A673 (cell line): ENCODE measurements at regions not wholly inside any gene's neighbourhood (a gene's known extent, or its start where the extent isn't known, plus 50 kb on each side); places are given as distances from the start of the nearest gene placed in this dataset.

Experiments used
- BruUV-seq: library from RNA; stranded (reverse); fragments of 400-500 nt; replicated peaks from 2 replicates; lab custom pipeline; 2021; lab: Mats Ljungman, UMichigan
- CTCF ChIA-PET: fragments of 300-600 bp; sonication (Branson Sonifier 250); formaldehyde crosslinking; loops from one replicate; lab custom pipeline; 2022; ENCODE audit warnings: antibody characterized with exemption; lab: Charles Lee
- POLR2A ChIA-PET: fragments of 300-600 bp; sonication (Branson Sonifier 250); formaldehyde crosslinking; loops from one replicate; lab custom pipeline; 2022; ENCODE audit warnings: antibody characterized with exemption; ENCODE audit not compliant: low non-redundant PET; lab: Charles Lee
- DNase-seq: peaks from one replicate; pipeline ENCODE4 v3.0.0-alpha.2; 2015; ENCODE audit warnings: low spot score
- H3K27ac ChIP-seq: fragments of 200-600 bp; sonication (generic); 2 replicates; pipeline ENCODE4 v1.5.1; 2016; ENCODE audit warnings: mixed run types, low read depth, mild to moderate bottlenecking, mixed read lengths, antibody characterized with exemption, low read length; ENCODE audit not compliant: poor library complexity, severe bottlenecking
- H3K27me3 ChIP-seq: fragments of 200-600 bp; sonication (generic); replicated peaks from 2 replicates; pipeline ENCODE4 v1.6.1; 2017; ENCODE audit warnings: mixed run types, low read depth, mild to moderate bottlenecking, mixed read lengths, antibody characterized with exemption, low read length; ENCODE audit not compliant: insufficient read depth, poor library complexity
- H3K36me3 ChIP-seq: fragments of 200-600 bp; sonication (generic); 2 replicates; pipeline ENCODE4 v1.6.1; 2016; ENCODE audit warnings: mixed run types, mild to moderate bottlenecking, mixed read lengths, antibody characterized with exemption, low read length; ENCODE audit not compliant: insufficient read depth, poor library complexity, severe bottlenecking
- H3K4me1 ChIP-seq: fragments of 200-600 bp; sonication (generic); 2 replicates; pipeline ENCODE4 v1.6.1; 2017; ENCODE audit warnings: mixed run types, mild to moderate bottlenecking, mixed read lengths, antibody characterized with exemption, low read length; ENCODE audit not compliant: insufficient read depth, poor library complexity, severe bottlenecking
- H3K4me3 ChIP-seq: fragments of 200-600 bp; sonication (generic); 2 replicates; pipeline ENCODE4 v1.5.1; 2016; ENCODE audit warnings: low read depth, mixed run types, mild to moderate bottlenecking, mixed read lengths, low read length; ENCODE audit not compliant: poor library complexity, severe bottlenecking
- H3K9me3 ChIP-seq: fragments of 200-600 bp; sonication (generic); 2 replicates; pipeline ENCODE4 v1.6.1; 2016; ENCODE audit warnings: mixed run types, low read depth, mild to moderate bottlenecking, mixed read lengths, antibody characterized with exemption, low read length; ENCODE audit not compliant: poor library complexity, severe bottlenecking
- EZH2 ChIP-seq: fragments of 200-600 bp; sonication (generic); IDR thresholded peaks from 2 replicates; pipeline ENCODE4 v1.6.1; 2017; ENCODE audit warnings: borderline replicate concordance, low read depth, mild to moderate bottlenecking, mixed read lengths, antibody characterized with exemption, low read length; ENCODE audit not compliant: poor library complexity, severe bottlenecking
- intact Hi-C: fragments of 100-400 bp; cut with micrococcal nuclease; formaldehyde crosslinking; loops from one replicate; pipeline ENCODE4 v1.10.0; 2022; ENCODE audit not compliant: unreplicated experiment
- TF ChIP-seq, protein P1 (sequence below): fragments of 300-800, 200-600 bp; sonication (generic); conservative IDR thresholded peaks from 2 replicates; pipeline ENCODE4 v1.5.1; 2017; ENCODE audit warnings: low read depth, mild to moderate bottlenecking, antibody characterized with exemption, low read length, moderate library complexity, mixed read lengths

DNA sequence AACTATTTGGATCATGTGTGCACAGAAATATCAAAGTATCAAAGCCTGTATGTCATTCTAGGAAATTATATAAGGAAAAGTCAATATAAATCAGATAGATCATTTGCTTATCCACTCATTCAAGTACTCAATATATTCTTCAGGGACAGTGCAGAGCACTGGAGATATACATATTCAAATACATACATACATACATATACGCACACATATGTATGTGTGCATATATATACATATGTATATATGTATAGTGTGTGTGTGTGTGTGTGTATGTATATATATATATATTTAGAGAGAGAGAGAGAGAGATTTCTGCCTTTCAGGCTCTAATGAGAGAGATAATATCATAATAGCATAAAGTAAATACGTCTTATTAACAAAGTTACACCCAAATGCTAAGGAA lies 169.2 kb downstream of the PMP22 start:
- BruUV-seq = no TSS peak
- intact Hi-C loops = no loop called here
- Histone ChIP-seq H3K4me3 (no peak overlapping the region), H3K27ac (no peak overlapping the region), H3K27me3 (no peaks in the 10 kb centered on the region), H3K4me1 (no peaks in the 10 kb centered on the region), H3K36me3 (no peaks in the 10 kb centered on the region), H3K9me3 (no peaks in the 10 kb centered on the region)
- TF ChIP-seq, protein P1, sequence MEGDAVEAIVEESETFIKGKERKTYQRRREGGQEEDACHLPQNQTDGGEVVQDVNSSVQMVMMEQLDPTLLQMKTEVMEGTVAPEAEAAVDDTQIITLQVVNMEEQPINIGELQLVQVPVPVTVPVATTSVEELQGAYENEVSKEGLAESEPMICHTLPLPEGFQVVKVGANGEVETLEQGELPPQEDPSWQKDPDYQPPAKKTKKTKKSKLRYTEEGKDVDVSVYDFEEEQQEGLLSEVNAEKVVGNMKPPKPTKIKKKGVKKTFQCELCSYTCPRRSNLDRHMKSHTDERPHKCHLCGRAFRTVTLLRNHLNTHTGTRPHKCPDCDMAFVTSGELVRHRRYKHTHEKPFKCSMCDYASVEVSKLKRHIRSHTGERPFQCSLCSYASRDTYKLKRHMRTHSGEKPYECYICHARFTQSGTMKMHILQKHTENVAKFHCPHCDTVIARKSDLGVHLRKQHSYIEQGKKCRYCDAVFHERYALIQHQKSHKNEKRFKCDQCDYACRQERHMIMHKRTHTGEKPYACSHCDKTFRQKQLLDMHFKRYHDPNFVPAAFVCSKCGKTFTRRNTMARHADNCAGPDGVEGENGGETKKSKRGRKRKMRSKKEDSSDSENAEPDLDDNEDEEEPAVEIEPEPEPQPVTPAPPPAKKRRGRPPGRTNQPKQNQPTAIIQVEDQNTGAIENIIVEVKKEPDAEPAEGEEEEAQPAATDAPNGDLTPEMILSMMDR = no peak
- TF ChIP-seq EZH2 = no peak
- CTCF ChIA-PET = no interaction called here
- no peak for DNase-seq
- POLR2A ChIA-PET = no interaction called here

DNA sequence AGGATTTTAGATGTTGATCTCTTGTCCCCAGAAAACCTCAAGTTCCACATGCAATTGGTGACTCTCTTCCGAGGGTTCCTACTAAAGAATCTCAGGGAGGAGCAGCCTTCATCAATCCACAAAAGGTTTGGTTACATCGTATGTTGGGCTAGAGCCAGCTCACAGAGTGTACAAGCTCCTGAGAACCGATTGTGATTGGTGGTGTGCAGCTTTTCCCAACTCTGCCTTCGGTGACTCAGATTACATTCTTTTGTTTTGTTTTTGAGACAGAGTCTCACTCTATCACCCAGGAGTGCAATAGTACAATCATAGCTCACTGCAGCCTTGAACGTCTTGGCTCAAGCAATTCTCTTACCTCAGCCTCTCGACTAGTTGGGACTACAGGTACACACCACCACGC lies 172.4 kb downstream of the PMP22 start:
- Histone ChIP-seq H3K36me3 (no peaks in the 10 kb centered on the region), H3K27ac (no peak overlapping the region), H3K27me3 (no peaks in the 10 kb centered on the region), H3K9me3 (no peaks in the 10 kb centered on the region), H3K4me1 (no peaks in the 10 kb centered on the region), H3K4me3 (no peak overlapping the region)
- TF ChIP-seq, protein P1 = no peak
- TF ChIP-seq EZH2 = no peak
- no TSS peak for BruUV-seq
- intact Hi-C loops = no loop called here
- CTCF ChIA-PET = no interaction called here
- DNase-seq = no peak
- POLR2A ChIA-PET = no interaction called here

DNA sequence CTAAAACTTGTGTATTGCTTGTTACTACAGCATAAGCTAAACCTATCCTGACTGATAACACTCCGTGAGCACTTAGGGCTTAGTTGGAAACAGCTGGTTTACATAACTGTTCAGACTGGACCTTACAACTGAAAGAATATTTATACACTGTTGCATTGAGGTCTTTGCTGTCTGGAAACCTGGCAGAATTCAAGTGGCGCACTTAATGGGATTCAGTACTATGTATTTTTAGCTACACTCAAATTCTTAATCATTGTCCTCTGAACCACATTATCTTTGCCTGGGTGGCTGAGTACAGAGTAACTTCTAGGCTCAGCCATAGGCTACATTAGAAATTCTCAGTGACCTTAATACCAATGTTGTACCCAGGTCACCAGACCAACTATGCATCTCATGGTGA lies 172.9 kb downstream of the PMP22 start:
- Histone ChIP-seq H3K27ac (no peak overlapping the region), H3K36me3 (no peaks in the 10 kb centered on the region), H3K4me3 (no peak overlapping the region), H3K27me3 (no peaks in the 10 kb centered on the region), H3K4me1 (no peaks in the 10 kb centered on the region), H3K9me3 (no peaks in the 10 kb centered on the region)
- CTCF ChIA-PET = no interaction called here
- POLR2A ChIA-PET = no interaction called here
- no peak for DNase-seq
- no TSS peak for BruUV-seq
- intact Hi-C loops = no loop called here
- TF ChIP-seq, protein P1 = no peak
- TF ChIP-seq EZH2 = no peak
